OCI-LY3 (cell line): ENCODE measurements at regions not wholly inside any gene's neighbourhood (a gene's known extent, or its start where the extent isn't known, plus 50 kb on each side); places are given as distances from the start of the nearest gene placed in this dataset.

Source experiments
- EZH2phosphoT487 ChIP-seq: fragments of 200-600 bp; shearing (Covaris generic); IDR thresholded peaks from 2 replicates; pipeline ENCODE4 v1.6.1; 2018; ENCODE audit warnings: antibody characterized with exemption, mixed run types, low read depth
- TF ChIP-seq, protein P1 (sequence below): fragments of 200-600, 300-600 bp; sonication (generic); IDR thresholded peaks from 2 replicates; pipeline ENCODE4 v1.5.1; 2014; ENCODE audit warnings: antibody characterized with exemption, low read length, low read depth

DNA sequence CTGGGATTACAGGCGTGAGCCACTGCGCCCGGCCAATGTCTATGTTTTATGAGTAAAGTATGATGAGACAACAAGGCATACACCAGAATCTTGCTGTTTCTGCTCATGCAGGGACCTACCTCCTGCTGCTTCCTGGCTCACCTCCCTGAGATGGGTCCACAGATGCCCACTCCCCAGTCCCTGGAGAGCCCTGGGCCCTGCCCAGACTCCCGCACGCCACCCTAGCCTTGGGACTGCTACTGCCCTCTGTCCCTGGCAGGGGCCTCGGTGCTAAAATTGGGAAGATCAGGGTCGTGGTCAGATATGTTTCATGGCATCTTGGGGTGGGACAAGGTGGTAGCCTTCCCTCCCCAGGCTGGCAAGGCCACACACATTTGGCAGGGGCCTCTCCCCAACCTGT, 84.3 kb upstream of the BCOR start:
- TF ChIP-seq, protein P1, sequence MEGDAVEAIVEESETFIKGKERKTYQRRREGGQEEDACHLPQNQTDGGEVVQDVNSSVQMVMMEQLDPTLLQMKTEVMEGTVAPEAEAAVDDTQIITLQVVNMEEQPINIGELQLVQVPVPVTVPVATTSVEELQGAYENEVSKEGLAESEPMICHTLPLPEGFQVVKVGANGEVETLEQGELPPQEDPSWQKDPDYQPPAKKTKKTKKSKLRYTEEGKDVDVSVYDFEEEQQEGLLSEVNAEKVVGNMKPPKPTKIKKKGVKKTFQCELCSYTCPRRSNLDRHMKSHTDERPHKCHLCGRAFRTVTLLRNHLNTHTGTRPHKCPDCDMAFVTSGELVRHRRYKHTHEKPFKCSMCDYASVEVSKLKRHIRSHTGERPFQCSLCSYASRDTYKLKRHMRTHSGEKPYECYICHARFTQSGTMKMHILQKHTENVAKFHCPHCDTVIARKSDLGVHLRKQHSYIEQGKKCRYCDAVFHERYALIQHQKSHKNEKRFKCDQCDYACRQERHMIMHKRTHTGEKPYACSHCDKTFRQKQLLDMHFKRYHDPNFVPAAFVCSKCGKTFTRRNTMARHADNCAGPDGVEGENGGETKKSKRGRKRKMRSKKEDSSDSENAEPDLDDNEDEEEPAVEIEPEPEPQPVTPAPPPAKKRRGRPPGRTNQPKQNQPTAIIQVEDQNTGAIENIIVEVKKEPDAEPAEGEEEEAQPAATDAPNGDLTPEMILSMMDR = no peak
- TF ChIP-seq EZH2phosphoT487 = no peak
